ENCODE measurements at regions not wholly inside any gene's neighbourhood (a gene's known extent, or its start where the extent isn't known, plus 50 kb on each side); places are given as distances from the start of the nearest gene placed in this dataset.

- TF ChIP-seq ZBTB7A (IDR thresholded peaks at IDR 0.05; ENCODE audit: low read depth) (no peak), RAD21 (IDR thresholded peaks at IDR 0.05; ENCODE audit: low read depth) (no peak), CEBPB (IDR thresholded peaks at IDR 0.05) (no peak), FOXM1 (IDR thresholded peaks at IDR 0.05; ENCODE audit: borderline replicate concordance, low read depth) (no peak), TAF1 (IDR thresholded peaks at IDR 0.05; ENCODE audit: low read depth) (no peak), TEAD4 (IDR thresholded peaks at IDR 0.05) (no peak), YY1 (IDR thresholded peaks at IDR 0.05; ENCODE audit: low read depth) (no peak), CREB1 (IDR thresholded peaks at IDR 0.05; ENCODE audit: low read depth) (no peak), EP300 (IDR thresholded peaks at IDR 0.05; ENCODE audit: borderline replicate concordance) (no peak), EGR1 (IDR thresholded peaks at IDR 0.05) (no peak)
- TF ChIP-seq, protein P1, sequence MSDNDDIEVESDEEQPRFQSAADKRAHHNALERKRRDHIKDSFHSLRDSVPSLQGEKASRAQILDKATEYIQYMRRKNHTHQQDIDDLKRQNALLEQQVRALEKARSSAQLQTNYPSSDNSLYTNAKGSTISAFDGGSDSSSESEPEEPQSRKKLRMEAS (IDR thresholded peaks at IDR 0.05), result no peak
- TF ChIP-seq, protein P2, sequence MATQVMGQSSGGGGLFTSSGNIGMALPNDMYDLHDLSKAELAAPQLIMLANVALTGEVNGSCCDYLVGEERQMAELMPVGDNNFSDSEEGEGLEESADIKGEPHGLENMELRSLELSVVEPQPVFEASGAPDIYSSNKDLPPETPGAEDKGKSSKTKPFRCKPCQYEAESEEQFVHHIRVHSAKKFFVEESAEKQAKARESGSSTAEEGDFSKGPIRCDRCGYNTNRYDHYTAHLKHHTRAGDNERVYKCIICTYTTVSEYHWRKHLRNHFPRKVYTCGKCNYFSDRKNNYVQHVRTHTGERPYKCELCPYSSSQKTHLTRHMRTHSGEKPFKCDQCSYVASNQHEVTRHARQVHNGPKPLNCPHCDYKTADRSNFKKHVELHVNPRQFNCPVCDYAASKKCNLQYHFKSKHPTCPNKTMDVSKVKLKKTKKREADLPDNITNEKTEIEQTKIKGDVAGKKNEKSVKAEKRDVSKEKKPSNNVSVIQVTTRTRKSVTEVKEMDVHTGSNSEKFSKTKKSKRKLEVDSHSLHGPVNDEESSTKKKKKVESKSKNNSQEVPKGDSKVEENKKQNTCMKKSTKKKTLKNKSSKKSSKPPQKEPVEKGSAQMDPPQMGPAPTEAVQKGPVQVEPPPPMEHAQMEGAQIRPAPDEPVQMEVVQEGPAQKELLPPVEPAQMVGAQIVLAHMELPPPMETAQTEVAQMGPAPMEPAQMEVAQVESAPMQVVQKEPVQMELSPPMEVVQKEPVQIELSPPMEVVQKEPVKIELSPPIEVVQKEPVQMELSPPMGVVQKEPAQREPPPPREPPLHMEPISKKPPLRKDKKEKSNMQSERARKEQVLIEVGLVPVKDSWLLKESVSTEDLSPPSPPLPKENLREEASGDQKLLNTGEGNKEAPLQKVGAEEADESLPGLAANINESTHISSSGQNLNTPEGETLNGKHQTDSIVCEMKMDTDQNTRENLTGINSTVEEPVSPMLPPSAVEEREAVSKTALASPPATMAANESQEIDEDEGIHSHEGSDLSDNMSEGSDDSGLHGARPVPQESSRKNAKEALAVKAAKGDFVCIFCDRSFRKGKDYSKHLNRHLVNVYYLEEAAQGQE (IDR thresholded peaks at IDR 0.05; ENCODE audit: low read depth), result no peak
- TF ChIP-seq, protein P3, sequence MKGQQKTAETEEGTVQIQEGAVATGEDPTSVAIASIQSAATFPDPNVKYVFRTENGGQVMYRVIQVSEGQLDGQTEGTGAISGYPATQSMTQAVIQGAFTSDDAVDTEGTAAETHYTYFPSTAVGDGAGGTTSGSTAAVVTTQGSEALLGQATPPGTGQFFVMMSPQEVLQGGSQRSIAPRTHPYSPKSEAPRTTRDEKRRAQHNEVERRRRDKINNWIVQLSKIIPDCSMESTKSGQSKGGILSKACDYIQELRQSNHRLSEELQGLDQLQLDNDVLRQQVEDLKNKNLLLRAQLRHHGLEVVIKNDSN (IDR thresholded peaks at IDR 0.05), result no peak
Observed at GRCh38 chr2:120435671-120436459, 89.9 kb downstream of the INHBB start.

GRCh38 chr2:120436460-120436739 is 90.5 kb downstream of the INHBB start:
- TF ChIP-seq, protein P1 (IDR thresholded peaks at IDR 0.05), result no peak
- TF ChIP-seq TAF1 (IDR thresholded peaks at IDR 0.05; ENCODE audit: low read depth) (no peak), ZBTB7A (IDR thresholded peaks at IDR 0.05; ENCODE audit: low read depth) (no peak), YY1 (IDR thresholded peaks at IDR 0.05; ENCODE audit: low read depth) (no peak), CEBPB (IDR thresholded peaks at IDR 0.05) (no peak), RAD21 (IDR thresholded peaks at IDR 0.05; ENCODE audit: low read depth) (no peak), EP300 (IDR thresholded peaks at IDR 0.05; ENCODE audit: borderline replicate concordance) (no peak), FOXM1 (IDR thresholded peaks at IDR 0.05; ENCODE audit: borderline replicate concordance, low read depth) (no peak), TEAD4 (IDR thresholded peaks at IDR 0.05) (no peak)
- TF ChIP-seq, protein P2 (IDR thresholded peaks at IDR 0.05; ENCODE audit: low read depth), result no peak

DNA sequence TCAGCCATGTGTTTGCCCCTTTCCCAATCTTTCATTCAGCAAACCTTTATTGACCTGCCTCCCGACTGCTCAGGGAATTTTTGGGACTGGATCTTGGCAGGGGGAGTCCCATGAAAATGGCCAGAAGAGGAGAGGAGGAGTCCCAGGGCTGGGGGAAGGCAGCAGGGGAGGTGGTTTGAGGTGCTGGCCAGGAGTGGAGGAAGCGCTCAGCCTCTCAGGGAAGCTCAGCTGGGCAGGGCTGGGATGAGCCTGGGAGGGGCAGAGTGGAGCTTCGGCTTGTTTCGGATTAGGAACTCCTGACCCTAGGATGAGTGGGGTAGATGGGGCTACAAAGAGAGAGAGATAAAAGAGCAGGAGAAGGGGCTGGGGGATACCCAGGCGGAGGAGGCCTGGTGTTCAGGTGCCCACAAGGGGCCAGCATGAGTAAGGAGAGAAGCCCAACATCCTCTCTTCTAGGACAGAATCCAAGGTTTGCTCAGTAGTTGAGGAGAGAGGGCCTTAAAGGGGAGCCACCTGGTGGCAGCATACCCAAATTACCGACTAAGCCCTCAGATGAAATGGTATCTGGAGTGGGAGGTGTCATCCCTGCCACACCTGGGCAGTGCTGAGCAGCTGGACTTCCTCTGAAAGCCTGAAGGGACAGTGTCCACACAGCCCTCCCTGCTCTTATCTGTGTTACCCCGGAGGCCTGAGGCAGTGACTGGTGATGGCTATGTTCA is 91.1 kb downstream of the INHBB start:
- peak; percentile 71 for TF ChIP-seq RAD21 (IDR thresholded peaks at IDR 0.05; ENCODE audit: low read depth)
- TF ChIP-seq NFIC (IDR thresholded peaks at IDR 0.05), result no peak

DNA sequence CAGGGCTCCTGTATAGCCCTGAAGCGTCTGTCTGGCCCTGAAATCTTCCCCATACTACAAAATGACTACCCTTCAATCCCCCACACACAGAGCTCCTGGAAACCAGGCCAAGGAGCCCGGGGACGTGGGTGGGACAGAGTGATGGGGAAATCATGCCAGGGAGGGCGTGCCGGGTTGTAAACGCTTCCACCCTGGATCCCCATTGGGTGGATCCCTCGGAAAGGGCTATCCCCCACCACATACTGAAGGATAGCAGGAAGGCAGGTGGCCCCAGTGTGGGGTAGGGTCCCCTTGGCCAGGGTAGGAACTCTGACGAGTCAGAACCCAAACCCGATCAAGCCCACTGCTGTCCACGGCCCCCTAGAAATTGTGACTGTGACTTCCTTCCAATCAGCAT is 91.7 kb downstream of the INHBB start:
- TF ChIP-seq TCF12 (IDR thresholded peaks at IDR 0.05; ENCODE audit: low read depth), result no peak
- no peak for TF ChIP-seq TAF1 (IDR thresholded peaks at IDR 0.05; ENCODE audit: low read depth)
- no peak for TF ChIP-seq TEAD4 (IDR thresholded peaks at IDR 0.05)
- TF ChIP-seq, protein P1 (IDR thresholded peaks at IDR 0.05), result no peak
- TF ChIP-seq, protein P3 (IDR thresholded peaks at IDR 0.05), result no peak
- no peak for TF ChIP-seq EGR1 (IDR thresholded peaks at IDR 0.05)
- TF ChIP-seq, protein P2 (IDR thresholded peaks at IDR 0.05; ENCODE audit: low read depth), result no peak
- no peak for TF ChIP-seq CEBPB (IDR thresholded peaks at IDR 0.05)
- no peak for TF ChIP-seq RAD21 (IDR thresholded peaks at IDR 0.05; ENCODE audit: low read depth)
- no peak for TF ChIP-seq YY1 (IDR thresholded peaks at IDR 0.05; ENCODE audit: low read depth)
- no peak for TF ChIP-seq ZBTB7A (IDR thresholded peaks at IDR 0.05; ENCODE audit: low read depth)
- TF ChIP-seq NFIC (IDR thresholded peaks at IDR 0.05), result no peak
